Uterus (tissue), 2 donors: ENCODE measurements at regions not wholly inside any gene's neighbourhood (a gene's known extent, or its start where the extent isn't known, plus 50 kb on each side); places are given as distances from the start of the nearest gene placed in this dataset.

Source experiments
- CTCF ChIP-seq, 4 experiments: fragments of 200-600 bp in 2 of 4; fragments of 450-650 bp in 2 of 4; sonication (generic) in 2 of 4; IDR thresholded peaks; one replicate each; pipeline ENCODE4 v1.5.1; 2016 to 2019; ENCODE audit warnings: antibody characterized with exemption in 4 of 4, mild to moderate bottlenecking in 2 of 4, moderate library complexity in 1 of 4
- POLR2A ChIP-seq, 2 donors: fragments of 450-650 bp; IDR thresholded peaks; one replicate each; pipeline ENCODE4 v1.6.1; 2016; ENCODE audit warnings: antibody characterized with exemption in 2 of 2, mild to moderate bottlenecking in 1 of 2, moderate library complexity in 1 of 2

GRCh38 chr18:56030060-56030459, 442.1 kb upstream of the TCF4 start:
- TF ChIP-seq POLR2A (IDR thresholded peaks at IDR 0.05): no peak
- no peak for TF ChIP-seq CTCF (IDR thresholded peaks at IDR 0.05)
